HG03280 (cell line): ENCODE measurements at regions not wholly inside any gene's neighbourhood (a gene's known extent, or its start where the extent isn't known, plus 50 kb on each side); places are given as distances from the start of the nearest gene placed in this dataset.

Source experiments
- ATAC-seq: cut with Tn5 transposase; IDR thresholded peaks from one replicate; pipeline ENCODE4 v1.9.1; 2021; ENCODE audit warnings: mild to moderate bottlenecking, moderate library complexity; ENCODE audit not compliant: unreplicated experiment

DNA sequence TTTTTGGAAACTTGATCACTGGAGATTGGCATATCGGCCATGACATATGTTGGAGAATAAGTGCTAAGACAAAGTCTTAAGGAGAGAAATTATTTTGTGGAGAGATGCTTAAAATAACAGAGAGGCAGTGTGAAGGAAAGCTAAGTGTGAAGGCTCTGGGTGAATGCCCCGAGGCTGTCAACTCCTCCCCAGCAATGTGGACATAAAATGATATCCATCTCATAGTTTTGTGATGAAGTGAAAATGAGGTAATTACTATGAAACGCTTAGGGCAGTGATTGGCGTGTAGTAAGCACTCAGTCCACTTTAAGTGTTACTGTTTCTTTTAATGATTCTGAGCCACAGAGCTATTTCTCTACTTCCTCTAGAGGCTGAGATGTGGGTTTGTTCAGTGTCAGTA is 195.8 kb upstream of the KLF12 start:
- no peak for ATAC-seq

DNA sequence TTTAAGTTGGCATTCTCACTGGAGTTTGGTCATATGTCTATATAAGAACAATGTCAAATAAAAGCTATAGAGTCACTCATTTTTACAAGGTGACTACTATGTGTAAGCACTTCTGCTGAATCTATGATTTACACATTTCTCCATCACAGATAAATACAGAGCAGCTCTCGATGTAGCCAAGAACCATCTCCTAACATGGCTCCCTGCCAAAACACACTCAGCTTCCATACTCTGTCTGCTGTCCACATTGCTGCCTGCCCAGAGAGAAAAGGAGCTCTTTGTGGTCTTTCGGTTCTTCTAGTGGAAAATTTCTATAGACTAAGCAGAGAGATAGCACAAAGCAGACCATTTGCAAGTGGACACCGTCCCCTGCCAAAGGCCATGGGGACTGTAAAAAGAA is 190.9 kb upstream of the KLF12 start:
- ATAC-seq: no peak

DNA sequence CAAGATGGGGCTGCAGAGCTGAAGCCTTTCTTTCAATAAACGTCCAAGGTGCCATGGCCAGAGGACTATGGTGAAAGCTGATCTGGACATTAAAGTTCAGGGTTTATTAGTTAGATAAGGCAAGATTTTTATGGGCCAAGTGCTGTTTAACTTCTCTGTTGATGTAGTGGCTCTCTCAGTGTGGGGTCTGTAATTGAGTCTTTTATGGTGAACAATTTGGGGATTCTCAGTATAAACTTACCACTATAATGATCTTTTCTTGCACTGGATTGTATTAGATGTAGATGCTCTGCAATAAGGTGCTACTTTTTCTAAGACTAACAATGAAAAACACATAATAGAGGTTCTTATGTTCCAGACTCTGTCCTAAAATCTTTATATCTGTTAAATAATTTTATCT is 190.1 kb upstream of the KLF12 start:
- no peak for ATAC-seq

DNA sequence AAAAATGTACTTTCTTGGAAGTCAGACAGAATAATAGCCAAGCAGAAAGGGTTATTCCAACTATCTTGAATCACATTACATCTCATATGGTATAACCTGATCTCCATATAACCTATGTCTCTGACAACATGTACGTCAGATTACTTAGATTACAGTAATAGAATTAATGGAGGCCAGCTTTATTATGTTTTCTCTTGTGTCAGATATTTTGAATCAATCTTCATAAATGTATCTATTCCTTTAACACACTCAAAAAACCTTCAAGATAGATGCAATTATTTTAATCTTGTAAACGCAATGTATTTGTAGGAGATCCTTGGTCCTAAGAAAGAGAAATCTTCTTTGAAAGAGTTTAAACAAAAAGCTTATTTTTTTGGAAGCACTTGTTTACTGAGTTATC is 188.4 kb upstream of the KLF12 start:
- no peak for ATAC-seq

DNA sequence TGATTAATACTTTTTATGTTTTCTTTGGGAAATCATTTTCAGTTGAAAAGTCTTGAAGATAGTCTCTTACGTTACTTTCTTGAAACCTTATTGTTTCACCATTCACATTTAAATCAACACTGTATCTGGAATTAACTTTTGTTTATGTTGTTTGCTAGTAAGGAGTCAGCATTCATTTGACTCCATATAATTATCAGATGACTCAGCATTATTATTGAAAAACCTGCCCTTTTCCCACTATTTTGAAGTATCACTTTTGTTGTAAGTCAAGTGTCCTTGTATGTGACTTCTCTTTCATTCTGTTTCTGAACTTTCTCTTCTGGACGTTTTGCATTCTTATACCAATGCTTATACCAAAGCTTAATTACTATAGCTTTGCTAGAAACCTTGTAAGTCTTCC is 186.1 kb upstream of the KLF12 start:
- ATAC-seq: no peak

DNA sequence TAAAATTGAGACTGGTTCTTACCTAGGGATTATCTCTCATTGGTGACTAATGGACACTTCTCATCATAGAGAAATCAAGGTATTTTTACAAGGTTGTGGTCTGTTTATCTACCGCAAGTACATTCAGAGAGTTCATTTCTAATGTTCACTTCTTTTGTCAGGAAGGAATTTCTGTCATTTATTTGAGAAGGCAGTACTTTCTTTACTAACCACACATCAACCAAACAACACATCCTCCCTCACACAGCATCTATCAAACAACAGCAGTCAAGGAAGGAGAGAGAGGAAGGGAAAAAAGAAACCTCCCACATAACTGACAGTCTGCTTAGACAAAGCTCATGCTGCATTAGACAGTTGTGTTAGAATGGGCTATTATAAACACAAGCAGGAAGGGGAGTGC is 182.3 kb upstream of the KLF12 start:
- no peak for ATAC-seq

DNA sequence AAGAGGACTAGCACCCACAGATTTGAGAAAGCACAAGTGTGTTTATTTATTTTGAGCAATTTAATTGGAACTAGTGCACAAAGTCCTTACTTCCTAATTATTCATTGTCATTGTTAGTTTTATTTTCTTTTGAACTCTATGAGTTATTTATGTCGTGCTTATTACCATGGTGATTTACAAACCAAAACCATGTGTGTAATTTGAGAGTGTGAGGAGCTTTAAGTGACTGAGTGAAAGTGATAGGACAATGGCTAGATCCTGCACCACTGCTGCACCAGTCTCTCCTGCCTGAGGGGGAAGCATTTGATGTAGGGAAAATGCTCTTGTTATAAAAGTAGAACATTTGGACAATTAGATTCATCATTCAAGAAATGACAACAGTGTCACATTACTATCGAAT is 172.3 kb upstream of the KLF12 start:
- ATAC-seq: no peak

DNA sequence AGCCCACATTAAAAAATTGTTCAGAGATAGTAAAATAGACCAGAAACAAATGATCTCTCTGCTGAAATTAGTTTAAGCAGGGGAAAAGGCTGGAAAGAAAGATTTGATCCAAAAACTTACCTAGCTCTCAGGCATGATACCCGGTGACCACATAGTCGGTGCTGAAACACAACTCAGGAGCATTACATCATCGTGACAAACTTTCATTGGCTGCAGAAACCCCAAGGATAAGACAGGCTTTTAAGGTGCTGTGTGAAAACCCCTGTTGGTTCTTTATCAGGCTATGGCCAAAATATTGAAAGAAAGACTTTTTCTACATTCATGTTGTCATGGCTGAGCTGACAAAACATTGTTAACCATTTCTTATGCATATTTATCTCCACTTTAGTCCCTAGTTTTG is 171.7 kb upstream of the KLF12 start:
- ATAC-seq: no peak

DNA sequence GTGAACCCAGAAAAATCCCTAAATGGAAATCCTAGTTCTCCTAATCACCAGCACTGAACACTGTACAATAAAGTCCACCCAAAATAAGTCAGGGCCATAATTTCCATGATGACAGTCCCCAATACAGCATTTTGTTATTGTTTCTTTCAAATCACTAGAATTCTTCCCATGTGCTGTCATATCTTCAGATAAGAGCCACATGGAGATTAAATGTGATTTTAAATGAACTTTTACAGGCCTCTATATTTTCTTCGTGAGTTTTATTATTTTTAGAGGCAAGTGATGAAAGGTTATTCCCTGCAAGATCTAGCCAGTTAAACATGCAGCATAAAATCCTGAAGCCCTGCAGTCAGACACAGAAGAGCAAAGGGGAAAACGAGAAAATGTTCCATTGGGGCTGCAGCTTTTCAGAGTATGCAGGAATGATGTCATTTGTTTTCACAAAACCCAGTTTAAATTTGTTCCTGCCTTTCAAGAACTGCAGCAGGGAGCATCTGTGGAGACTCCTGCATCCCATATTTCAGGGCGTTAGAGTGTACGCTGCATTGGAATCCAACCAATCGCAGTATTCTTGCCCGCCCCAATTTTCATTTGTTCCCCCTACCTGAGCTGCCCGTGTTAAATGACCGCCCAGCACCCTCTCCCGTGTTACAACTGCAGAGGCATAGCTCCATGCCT is 167.2 kb upstream of the KLF12 start:
- no peak for ATAC-seq

DNA sequence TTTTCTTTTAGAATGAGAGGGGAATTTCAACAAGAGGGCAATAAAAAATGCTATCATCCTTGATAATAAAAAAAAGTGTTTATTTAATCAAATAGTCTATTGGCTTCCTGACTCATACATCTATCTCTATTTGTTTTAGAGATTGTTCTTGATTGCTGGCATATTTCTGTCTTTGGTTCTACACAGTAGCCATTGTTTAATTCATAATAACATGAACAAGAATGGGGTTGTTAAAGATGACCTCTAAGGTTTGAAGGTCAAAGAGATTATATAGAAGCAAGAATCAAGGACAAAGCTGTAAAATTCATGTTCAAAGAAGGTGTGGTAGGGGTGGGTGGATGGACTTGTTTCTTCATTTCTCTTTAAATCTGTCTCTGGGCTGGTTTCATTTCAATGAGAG is 166.0 kb upstream of the KLF12 start:
- no peak for ATAC-seq

DNA sequence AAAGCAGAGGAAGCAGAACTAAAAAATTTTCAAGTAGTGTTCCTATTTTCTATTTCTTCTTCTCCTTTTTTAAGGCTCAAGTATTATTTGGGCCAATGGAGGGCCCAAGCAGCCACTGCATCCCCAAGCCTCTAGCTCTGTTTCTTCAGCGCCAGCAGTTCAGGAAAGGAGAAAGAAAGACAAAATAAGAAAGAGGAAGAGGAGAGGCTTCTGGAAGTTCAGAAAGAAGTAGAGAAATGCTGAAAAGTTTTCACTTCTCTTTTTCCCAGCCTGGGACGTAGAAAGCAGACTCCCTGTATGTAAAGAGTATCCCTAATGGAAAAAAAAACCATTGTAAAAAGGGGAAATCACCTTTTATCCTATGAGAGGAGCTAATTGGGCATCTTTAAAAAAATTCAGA is 165.5 kb upstream of the KLF12 start:
- ATAC-seq: no peak

DNA sequence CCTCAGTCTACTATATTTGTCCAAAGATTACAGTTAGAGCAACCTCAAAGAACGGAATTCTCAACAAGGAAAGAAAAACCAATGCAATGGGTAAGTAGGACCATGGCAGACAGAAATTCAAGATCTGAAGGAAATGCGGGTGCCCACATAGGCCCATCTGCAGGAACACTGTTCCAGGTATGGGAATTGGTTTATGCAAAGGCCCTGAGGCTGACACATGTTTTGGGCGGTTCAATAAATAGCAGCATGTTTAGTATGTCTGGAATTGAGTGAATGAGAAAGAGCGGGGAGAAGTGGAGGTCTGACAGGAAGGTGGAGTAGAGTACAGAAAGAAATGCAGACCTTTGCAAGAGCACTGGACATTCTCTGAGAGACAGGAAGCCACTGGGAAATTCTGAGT is 164.7 kb upstream of the KLF12 start:
- no peak for ATAC-seq

DNA sequence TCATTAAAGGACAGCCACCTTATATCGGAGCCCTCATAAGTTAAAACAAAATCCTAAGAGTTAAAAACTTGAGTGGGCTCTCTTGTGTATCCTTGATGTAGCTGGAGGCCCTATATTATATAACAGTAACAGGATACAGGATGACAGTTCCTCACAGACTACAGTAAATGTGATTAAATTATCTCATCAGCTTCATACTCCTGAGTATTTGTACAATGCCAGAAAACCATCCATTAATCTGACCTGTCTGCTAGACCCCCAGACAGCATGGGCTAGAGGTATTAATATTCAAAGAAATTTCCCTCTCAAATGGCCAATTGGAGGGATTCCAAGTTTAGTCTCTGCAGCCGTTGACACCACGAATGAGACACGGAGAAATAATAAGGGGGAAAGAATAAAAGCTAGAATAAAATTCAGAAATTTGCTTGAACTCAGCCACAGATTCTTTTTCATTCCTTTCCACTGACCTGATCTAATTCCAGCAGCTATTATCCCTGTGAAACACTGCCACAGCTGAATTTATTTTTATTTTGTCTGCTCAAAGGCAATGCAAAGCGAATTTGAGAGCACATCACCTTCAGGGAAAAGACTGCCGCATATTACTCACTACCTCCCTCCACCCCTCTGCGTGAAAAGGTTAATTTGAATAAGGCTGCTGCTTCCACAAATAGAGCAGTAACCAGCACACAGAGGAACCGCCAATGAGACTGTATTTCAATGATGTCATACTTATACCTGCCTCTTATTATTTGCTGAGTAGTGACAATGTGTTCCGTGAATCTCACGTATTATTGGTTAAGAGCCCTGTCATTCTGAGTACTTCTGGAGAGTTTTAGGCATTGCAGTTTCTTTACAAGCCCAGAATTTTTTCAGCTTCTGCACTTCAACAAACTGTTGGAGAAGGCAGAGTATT is 155.9 kb upstream of the KLF12 start:
- peak; percentile 72 for ATAC-seq

DNA sequence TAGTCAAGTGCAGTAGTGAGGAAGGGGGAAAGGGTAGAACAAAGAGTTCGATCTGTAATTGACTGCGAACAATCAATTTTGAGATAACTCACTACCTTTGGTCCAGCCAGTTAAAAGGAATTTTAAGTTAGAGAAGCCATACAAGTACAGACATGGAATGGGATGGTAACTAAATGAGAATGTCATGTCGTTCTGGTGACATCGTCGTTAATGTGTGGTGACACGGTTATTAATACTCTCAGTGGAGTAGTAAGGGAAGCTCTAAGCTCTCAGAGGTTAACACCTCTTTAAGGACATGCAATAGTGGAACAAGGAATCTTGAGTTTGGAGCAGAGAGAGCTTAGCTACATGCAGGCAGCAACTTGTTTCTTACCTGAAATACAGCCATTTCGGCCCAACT is 154.9 kb upstream of the KLF12 start:
- ATAC-seq: no peak

DNA sequence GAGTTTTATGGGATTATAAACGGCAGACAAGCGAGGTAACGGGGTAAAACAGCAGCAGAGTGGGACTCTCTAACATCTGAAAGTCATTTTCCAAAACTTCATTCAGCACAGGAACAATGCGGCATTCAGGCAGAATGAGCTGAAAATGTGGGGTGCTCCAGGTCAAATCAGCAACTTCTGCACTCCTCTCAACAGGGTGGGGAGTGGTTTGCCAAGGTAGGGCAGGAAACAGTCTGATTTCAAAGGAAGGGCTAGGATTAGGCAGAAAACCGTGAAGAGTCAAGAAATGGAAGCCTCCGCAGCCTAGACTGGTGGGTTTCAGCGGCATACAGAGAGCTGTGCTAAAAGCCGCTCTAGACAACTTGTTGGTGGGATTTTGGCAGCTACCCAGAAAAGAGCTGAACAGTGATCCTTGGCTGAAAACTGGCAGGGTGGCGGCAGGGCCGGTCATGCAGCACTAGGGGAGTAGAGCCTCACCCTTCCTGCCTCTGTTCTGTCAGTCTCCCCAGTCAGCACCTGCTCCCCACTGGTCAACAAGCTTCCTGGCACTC is 154.2 kb upstream of the KLF12 start:
- no peak for ATAC-seq

DNA sequence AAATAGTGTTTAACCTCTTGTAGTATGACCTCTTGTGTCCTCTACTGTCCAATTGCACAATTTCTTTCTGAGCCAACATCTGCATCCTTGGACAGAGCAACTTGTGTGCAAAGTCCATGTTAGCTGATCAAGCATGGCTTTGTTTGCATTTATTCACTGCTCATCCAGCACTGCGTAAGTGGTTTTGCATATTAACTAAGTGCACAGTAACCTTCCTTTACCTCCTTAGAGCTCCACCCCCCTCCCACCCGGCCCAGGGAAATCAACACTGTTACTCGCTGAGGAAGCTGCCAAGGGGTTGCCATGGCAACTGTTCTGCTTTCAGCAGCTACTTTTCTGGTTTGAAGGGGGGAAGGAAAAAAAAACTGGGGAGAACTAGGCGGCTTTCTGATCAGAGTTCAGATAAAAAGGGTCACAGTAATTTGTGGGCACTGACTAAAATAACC is 153.5 kb upstream of the KLF12 start:
- ATAC-seq: peak; percentile 51

DNA sequence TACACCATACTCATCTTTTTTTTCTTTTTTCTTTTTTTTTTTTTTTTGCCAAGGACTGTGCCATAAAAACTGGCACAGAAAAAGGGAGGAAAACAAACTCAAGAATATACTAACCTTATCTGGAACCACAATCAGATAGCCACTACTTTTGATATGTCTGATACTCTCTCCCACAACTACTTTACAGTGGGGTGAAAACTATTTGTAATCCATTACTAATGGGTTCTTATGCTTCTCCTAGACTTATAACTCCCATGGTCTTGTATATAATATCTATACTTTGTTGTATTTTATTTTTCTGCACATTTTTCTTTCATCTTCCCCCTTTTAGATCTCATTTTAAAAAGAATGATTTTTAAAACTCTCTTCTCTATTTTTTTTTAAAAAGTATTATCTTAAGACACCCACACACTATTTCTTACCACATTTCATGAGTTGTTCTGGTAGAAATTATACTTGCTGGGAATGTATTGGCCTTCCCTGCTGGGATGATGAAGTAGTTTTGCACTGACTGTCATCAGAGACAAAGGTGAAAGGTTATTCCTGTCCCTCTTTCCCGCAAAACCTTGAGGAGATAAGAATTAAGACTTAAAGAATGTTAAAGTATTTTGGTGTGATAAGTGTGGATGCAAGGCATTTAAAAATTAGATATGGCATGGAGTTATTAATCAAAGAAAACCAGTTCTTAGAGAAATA is 146.7 kb upstream of the KLF12 start:
- ATAC-seq: no peak

DNA sequence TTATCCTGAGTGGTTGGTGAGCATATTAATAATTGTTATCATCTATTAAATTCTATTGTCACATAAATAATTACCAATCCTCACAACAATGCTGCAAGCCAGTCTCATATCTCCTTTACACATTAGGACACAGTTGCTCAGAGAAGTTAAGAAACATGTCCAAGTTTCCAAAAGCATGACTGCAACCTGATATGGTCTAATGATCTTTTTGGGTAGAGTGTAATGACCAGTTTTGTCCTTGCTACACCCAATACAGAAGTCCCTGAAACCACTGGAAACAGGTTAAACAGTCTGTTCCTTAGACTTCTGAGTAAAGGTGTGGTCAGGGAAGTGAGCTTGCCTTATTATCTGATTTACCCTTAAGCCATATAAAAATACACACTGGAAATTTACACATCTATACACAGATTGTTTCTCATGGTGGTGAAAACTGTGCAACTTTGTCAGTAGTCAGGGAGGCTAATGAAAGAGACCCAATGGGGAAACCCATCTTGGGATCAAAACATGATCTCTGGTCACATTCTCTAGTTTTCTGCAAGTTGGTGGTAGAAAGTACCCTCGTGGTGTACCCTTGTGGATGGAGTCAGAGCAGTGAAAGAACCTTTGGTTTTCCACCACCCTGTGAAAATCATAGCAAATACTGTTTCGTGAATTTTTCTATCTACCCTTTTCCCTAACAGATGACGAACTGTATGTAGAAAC is 146.0 kb upstream of the KLF12 start:
- ATAC-seq: no peak

DNA sequence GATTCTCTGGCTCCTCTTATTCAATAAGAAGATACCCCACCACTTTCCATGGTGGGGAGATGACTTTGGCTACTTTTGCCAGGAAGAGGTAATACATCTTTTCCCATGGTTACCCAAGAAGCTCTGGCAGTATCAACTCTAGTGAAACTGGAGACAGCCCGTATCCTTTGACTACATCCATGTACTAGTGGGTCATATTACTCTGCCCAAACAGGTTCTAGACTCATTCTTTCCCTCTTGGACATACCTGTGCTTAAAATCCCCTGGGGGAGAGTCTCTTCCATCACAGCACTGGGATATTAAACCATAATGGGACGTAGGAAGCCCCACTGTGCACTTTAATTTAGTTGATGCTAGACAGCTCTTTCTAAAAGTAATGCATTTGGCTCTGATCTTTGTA is 144.7 kb upstream of the KLF12 start:
- no peak for ATAC-seq

DNA sequence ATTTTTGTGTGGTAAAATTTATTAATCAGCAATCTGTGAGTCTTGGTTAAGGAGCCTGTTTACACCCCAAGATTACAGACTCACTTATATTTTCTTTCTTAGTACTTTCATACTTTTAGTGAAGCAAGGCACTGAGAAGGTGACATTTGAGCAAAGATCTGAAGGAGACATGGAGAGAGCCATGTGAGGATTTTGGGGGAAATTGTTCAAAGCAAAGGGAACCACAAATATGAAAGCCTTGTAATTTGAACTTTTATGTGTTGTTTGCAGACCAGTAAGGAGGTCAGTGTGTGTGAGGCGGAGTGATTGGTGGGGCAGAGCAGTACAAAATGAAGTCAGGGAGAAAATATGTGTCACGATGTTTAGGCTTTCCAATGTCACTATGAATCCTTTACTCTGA is 140.7 kb upstream of the KLF12 start:
- ATAC-seq: no peak

DNA sequence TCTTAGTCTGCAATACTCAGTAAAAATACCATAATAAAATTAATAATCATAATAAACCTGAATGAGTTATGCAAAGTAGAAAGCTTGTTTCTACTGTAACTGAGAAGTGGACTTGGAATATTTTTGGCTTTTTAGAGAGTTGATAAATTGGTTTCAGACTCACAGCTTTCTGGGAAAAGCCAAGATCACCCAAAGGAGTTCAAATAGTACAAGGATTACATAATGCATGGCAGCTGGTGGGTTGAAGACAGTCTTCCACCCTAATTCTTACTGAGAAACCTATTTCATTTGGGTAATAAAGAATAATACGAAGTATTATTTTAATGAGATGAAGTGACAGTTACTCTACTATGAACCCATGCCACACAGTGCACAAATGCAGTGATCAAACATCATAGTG is 139.4 kb upstream of the KLF12 start:
- ATAC-seq: no peak
